Testis (tissue), 2 donors: ENCODE measurements at regions not wholly inside any gene's neighbourhood (a gene's known extent, or its start where the extent isn't known, plus 50 kb on each side); places are given as distances from the start of the nearest gene placed in this dataset.

ENCODE experiments used
- POLR2A ChIP-seq: fragments of 450-650 bp; IDR thresholded peaks from one replicate; pipeline ENCODE4 v1.6.1; 2017; ENCODE audit warnings: antibody characterized with exemption, mild to moderate bottlenecking, moderate library complexity
- TF ChIP-seq, protein P1 (sequence below), 3 experiments: fragments of 450-650 bp in 2 of 3; fragments of 200-600 bp in 1 of 3; sonication (generic) in 1 of 3; IDR thresholded peaks; one replicate each; pipeline ENCODE4 v1.5.1; 2016 to 2019; ENCODE audit warnings: antibody characterized with exemption in 3 of 3, mild to moderate bottlenecking in 2 of 3, moderate library complexity in 1 of 3

DNA sequence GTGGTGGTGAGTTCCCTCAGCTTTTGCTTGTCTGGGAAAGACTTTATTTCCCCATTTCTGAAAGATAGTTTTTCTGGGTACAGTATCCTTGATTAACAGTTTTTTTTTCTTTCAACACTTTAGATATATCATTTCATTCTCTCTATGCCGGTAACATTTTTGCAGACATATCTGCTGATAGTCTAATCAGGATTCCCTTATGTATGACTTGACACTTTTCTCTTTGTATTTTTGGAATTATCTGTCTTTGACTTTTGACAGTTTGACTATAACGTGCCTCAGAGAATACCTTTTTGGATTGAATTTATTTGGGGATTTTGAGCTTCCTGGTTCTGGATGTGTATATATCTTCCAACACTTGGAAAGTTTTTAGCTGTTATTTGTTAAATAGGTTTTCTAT, 234.8 kb upstream of the PRICKLE1 start:
- TF ChIP-seq, protein P1, sequence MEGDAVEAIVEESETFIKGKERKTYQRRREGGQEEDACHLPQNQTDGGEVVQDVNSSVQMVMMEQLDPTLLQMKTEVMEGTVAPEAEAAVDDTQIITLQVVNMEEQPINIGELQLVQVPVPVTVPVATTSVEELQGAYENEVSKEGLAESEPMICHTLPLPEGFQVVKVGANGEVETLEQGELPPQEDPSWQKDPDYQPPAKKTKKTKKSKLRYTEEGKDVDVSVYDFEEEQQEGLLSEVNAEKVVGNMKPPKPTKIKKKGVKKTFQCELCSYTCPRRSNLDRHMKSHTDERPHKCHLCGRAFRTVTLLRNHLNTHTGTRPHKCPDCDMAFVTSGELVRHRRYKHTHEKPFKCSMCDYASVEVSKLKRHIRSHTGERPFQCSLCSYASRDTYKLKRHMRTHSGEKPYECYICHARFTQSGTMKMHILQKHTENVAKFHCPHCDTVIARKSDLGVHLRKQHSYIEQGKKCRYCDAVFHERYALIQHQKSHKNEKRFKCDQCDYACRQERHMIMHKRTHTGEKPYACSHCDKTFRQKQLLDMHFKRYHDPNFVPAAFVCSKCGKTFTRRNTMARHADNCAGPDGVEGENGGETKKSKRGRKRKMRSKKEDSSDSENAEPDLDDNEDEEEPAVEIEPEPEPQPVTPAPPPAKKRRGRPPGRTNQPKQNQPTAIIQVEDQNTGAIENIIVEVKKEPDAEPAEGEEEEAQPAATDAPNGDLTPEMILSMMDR (IDR thresholded peaks at IDR 0.05): no peak
- TF ChIP-seq POLR2A: no peak
